C4-2B (cell line): ENCODE measurements at regions not wholly inside any gene's neighbourhood (a gene's known extent, or its start where the extent isn't known, plus 50 kb on each side); places are given as distances from the start of the nearest gene placed in this dataset.

Source experiments
- ZFX ChIP-seq: fragments of 450-650 bp; IDR thresholded peaks from 2 replicates; pipeline ENCODE4 v1.6.1; 2017
- TF ChIP-seq, protein P1 (sequence below): fragments of 450-650 bp; conservative IDR thresholded peaks from 2 replicates; pipeline ENCODE4 v1.5.1; 2017; ENCODE audit warnings: mild to moderate bottlenecking

DNA sequence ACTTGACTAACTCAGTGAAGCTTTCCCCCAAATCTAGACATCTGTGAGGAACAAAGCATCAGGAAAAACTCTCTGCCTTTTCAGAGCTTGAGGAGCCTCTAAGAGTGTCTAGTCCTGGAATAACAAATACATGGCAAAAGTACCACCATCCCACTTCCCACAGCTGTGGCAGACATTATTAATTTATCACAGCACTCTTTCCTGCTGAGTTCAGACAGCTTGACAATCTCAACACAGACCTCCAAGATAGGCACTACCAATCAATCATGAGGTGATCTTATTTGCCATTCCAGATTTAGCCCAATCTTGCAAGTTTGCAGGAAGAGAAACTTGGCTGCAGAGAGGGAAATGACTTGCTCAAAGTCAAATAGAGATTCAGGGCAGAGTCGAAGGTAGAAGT is 202.8 kb downstream of the MN1 start:
- TF ChIP-seq, protein P1, sequence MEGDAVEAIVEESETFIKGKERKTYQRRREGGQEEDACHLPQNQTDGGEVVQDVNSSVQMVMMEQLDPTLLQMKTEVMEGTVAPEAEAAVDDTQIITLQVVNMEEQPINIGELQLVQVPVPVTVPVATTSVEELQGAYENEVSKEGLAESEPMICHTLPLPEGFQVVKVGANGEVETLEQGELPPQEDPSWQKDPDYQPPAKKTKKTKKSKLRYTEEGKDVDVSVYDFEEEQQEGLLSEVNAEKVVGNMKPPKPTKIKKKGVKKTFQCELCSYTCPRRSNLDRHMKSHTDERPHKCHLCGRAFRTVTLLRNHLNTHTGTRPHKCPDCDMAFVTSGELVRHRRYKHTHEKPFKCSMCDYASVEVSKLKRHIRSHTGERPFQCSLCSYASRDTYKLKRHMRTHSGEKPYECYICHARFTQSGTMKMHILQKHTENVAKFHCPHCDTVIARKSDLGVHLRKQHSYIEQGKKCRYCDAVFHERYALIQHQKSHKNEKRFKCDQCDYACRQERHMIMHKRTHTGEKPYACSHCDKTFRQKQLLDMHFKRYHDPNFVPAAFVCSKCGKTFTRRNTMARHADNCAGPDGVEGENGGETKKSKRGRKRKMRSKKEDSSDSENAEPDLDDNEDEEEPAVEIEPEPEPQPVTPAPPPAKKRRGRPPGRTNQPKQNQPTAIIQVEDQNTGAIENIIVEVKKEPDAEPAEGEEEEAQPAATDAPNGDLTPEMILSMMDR, result no peak
- no peak for TF ChIP-seq ZFX
